Caki2 (cell line): ENCODE measurements at regions not wholly inside any gene's neighbourhood (a gene's known extent, or its start where the extent isn't known, plus 50 kb on each side); places are given as distances from the start of the nearest gene placed in this dataset.
"Not testable (repeated sequence)": the region's sequence is repeated elsewhere in the genome, so short reads cannot be mapped to it uniquely, and the experiment has no call there.

Source experiments
- DNase-seq: peaks from one replicate; pipeline ENCODE4 v3.0.0-alpha.2; 2015; ENCODE audit warnings: low read depth
- in situ Hi-C: cut with HindIII; loops from 2 replicates; pipeline ENCODE4 v1.10.0; 2016; ENCODE audit warnings: low sequenced_read_pairs, low pct_unique_long_range_greater_than_20kb, mixed read lengths

DNA sequence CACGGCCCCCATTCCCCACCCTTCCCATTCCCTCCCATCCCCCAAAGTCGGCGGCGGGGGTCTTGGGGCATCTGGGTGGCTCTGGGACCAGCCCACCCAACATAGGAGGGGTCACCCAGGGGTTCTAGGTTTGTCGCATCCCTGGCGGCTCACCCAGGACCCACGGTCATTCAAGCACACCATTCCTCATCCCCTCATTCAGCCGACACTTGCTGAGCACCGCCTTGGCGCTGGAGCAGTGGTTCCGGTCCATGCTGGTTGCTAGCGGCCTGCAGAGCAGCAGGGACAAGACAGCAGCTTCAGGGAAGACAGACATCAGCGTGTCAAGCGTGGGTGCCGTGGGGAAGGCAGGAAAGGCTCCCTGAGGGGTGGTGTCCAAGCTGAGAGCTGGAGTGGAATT is 50.5 kb upstream of the OTOS start:
- in situ Hi-C loops = no loop called here
- no peak for DNase-seq

DNA sequence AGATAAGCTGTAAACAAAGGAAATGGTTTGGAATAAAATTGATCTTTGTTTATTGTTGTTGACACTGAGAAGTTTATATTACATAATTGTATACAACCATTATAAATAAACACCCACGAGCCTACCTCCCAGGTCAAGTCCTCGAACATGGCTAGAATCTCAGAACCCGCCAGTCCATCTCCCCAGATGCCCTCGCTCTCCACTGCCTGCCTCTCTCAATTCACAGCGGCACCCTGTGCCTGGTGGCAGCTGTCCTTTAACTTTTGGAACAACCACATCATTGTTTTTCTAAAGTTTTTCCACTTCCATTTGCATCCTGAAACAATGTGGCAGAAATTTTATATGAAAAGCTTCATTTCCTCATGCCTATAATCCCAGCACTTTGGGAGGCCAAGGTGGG is 52.2 kb upstream of the OTOS start:
- DNase-seq = no peak
- in situ Hi-C loops = no loop called here

- in situ Hi-C loops, DNase-seq: not testable (repeated sequence)
Observed at GRCh38 chr2:240194341-240194762, 53.9 kb upstream of the OTOS start.

DNA sequence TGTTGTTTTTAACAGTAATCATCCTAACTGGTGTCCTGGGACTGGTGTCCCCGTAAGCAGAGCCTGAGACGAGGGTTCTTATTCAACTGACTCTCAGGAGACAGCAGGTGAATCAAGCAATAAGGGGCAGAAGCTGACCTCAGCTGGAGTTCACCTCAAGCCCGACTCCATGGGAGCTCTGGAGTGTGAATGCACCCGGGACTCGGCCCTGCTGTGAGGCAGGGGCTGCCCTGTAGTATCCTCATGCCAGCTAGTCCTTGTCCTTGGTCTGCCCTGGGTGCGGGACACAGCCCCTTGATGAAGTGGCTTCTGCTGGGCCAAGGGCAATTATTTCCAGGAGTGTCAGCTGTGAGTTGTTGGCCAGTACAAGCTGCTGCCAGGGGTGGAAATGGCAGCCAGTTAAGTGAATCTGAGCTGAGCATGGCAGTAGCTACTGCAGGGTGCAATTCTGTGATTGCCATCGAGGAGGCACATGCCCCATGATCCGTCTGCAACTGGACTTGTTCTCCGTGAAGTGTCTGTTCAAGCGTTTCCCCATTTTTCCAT is 54.9 kb upstream of the OTOS start:
- no peak for DNase-seq
- in situ Hi-C loops = no loop called here

DNA sequence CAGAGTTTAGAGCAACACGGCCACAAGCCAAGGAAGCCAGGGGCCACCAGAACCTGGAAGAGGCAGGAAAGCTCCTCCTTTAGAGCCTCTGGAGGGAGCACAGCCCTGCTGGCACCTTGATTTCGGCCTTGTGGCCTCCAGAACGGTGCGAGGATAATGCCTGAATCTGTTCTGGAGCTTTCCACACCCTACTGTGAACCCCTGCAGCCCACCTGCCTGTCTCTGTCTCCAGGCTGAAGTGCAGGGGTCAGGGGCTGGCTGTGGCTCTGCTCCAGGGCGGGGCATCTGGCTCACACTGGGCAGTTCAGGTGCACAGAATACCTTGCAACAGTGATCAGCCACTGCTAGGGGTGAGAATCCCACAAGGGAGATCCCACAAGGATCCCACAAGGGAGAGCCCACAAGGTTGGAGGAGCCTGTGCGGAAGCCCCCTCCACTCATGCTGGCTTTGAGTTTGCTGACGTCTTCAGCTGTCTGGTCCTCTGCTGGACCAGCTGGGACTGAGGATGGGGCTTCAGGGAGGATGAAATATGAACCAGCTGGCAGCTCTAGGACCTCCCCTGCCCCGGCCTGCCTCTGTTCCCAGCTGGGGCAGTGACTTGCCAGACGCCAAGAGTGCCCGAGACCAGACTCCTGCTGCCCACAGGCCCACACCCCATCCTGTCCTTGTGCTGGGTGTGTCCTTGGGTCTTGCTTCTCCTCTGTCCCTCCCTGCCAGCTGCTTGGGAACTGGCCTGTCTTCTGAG is 56.4 kb upstream of the OTOS start:
- no peak for DNase-seq
- in situ Hi-C loops = no loop called here

DNA sequence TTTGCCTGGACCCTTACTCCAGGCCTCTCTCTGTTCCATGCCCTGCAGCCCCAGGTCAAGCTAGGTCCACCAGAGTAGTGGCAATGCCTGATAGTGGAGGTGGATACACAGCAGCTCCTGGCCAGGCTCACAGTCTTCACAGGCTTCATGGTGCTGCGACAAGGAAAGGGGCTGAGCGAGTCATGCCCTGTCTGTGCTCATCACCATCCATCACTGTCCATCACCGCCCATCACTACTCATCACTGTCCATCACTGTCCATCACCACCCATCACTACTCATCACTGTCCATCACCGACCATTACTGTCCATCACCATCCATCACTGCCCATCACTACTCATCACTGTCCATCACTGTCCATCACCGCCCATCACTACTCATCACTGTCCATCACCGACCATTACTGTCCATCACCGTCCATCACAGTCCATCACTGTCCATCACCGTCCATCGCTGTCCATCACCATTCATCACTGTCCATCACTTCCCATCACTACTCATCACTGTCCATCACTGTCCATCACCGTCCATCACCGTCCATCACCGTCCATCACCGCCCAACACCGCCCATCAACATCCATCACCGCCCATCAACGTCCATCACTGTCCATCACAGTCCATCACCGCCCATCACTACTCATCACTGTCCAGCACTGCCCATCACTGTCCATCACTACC is 57.1 kb upstream of the OTOS start:
- in situ Hi-C loops = no loop called here

DNA sequence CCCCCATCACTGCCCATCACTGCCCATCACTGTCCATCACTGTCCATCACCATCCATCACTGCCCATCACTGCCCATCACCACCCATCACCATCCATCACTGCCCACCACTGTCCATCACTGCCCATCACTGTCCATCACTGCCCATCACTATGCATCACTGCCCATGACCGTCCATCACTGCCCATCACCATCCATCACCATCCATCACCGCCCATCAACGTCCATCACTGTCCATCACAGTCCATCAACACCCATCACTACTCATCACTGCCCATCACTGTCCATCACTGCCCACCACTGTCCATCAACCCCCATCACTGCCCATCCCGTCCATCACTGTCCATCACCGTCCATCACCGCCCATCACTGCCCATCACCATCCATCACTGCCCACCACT is 57.8 kb upstream of the OTOS start:
- no peak for DNase-seq
- in situ Hi-C loops = no loop called here

More for the DNA sequence above, 57.1 kb upstream of the OTOS start:
- no peak for DNase-seq

DNA sequence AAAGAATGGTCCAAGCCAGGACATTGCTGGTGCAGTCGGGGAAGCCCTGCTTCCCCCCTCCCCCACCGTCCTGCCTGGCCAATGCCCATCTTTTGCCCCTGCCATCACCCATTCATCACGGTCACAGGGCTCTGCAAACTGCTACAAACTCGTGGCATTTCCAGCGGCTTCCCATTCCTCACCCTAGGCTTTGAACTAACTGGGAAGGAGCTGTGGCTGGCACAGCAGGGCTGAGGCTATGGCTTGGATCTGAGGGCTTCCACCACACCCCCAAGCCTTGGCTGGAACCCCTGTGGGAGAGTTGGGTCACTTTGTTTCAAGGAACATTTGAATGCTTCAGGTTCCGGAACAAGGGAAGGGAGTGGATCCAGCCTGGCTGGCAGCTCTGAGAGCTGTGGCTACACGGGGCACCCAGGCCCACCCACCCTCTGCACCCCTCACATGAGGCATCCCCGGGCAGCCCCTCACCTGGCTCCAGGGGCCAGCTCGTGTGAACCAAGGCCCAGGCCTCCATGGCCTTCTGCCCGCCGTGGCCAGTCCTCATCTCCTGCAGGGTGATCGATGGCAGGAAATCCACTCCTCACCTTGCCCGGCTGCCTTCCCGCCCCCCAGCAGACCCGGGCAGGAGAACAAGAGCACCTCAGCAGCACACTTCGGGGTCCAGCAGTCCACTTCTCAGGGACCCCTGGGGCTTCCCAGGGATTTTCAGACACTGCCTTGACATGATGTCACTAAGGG is 58.8 kb upstream of the OTOS start:
- no peak for DNase-seq
- in situ Hi-C loops = no loop called here

- no peak for DNase-seq
- in situ Hi-C loops = no loop called here
Observed at GRCh38 chr2:240200230-240201051, 60.0 kb upstream of the OTOS start.

DNA sequence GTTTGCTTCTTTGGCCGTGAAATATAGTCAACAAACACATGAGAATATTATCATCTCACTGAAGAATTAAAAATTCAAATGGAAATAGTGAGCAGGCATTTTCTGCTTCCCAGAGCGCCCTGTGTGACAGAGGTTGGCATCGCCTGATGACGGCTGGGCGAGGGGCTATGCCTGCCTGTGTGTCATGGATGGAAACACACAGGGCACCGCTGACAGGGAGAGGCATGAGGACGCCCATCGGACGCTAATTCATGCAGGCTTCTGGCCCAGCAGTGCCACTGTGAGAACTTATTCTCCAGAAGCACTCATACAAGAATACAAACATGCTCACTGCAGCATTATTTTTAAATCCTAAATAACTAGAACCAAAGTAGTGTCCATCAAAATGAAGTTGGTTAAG is 61.4 kb upstream of the OTOS start:
- DNase-seq = no peak
- in situ Hi-C loops = no loop called here

DNA sequence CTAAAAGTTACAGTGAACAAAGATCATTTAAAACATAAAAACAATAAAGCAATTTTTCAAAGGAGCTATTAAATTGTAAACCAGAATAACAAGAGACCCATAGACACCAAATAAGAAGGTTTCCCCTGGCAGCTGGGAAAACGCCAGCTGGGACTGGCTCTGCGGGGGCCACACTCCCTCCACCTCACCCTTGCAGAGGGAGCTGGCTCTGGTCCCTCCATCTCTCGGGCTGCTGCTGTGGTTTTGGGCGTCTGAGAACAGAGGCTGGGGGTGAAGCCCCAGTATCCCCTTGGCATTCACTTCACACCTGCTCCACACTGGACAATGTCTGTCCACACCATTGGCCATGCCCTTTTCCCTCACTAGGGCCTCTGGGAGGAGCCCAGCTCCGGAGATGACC is 62.1 kb upstream of the OTOS start:
- DNase-seq = no peak
- in situ Hi-C loops = no loop called here

- in situ Hi-C loops = no loop called here
- no peak for DNase-seq
Observed at GRCh38 chr2:240203031-240203787, 62.8 kb upstream of the OTOS start.

DNA sequence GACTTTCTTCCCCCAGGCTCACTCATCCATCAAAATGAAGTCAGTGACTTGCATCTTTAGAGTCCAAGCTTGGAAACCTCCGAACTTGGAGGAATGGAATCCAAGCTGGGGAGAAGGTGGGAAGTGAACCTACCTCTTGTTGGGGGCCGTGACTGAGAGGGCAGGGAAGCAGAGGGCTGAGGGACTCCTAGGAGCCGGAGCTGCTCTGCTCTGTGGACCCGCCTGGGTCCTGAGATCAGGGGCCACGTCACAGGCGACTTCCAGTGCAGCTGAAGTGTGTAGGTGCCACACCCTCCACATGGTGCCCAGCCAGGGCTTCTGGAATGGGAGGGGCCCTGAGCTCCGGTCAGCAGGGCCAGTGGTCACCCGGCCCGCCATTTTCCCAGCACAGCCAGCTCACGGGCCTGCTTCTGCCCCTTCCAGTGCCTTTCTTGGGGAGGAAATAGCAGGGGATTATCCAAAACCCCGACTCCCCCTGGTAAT is 63.4 kb upstream of the OTOS start:
- no peak for DNase-seq
- in situ Hi-C loops = no loop called here

- no peak for DNase-seq
- in situ Hi-C loops = no loop called here
Observed at GRCh38 chr2:240204431-240205276, 64.2 kb upstream of the OTOS start.

DNA sequence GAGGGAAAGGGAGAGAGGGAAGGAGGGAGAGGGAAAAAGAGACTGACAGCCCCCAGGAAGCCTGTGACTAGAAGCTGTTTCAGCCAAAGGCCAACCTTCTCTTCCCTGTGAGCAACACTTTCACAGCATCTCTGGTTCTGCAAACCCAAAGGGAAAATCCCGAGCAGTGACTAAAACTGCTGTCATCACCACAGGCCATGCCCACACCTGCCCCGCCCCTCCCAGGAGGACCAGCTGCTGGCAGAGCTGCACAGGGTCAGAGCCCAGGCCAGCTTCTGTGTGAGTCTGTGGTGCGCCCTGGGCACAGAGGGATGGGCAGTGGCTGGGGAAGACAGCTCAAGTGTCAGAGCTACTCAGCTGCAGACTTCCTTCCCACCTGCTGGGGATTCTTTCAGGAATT is 64.9 kb upstream of the OTOS start:
- peak; percentile 66 for DNase-seq
- in situ Hi-C loops = no loop called here

GRCh38 chr2:240205772-240206171 is 65.3 kb upstream of the OTOS start:
- no peak for DNase-seq
- in situ Hi-C loops = no loop called here

DNA sequence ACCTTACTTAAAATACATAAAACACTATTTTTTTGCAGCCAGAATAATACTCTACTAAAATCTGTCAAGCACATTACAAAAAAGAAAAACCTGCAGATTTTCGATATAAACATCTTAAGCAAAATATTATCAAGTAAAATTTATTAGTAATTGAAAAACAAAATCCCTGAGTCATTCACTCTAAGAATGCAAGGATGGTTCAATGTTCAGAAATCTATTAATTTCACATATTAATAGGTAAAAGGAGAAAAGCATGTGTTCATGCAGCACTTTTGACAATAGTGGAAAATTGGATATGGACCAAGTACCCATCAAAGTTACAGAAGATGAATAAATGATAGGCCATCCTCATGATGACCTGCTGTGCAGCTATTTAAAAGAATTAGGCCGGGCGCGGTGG is 66.2 kb upstream of the OTOS start:
- in situ Hi-C loops = no loop called here
- no peak for DNase-seq
